ENCODE measurements at regions not wholly inside any gene's neighbourhood (a gene's known extent, or its start where the extent isn't known, plus 50 kb on each side); places are given as distances from the start of the nearest gene placed in this dataset.

GRCh38 chr4:156146571-156146970 is 192.9 kb upstream of the CTSO start:
- FAIRE-seq (no peak), DNase-seq (ENCODE audit: insufficient read length, low spot score) (no peak)
- TF ChIP-seq, protein P1, sequence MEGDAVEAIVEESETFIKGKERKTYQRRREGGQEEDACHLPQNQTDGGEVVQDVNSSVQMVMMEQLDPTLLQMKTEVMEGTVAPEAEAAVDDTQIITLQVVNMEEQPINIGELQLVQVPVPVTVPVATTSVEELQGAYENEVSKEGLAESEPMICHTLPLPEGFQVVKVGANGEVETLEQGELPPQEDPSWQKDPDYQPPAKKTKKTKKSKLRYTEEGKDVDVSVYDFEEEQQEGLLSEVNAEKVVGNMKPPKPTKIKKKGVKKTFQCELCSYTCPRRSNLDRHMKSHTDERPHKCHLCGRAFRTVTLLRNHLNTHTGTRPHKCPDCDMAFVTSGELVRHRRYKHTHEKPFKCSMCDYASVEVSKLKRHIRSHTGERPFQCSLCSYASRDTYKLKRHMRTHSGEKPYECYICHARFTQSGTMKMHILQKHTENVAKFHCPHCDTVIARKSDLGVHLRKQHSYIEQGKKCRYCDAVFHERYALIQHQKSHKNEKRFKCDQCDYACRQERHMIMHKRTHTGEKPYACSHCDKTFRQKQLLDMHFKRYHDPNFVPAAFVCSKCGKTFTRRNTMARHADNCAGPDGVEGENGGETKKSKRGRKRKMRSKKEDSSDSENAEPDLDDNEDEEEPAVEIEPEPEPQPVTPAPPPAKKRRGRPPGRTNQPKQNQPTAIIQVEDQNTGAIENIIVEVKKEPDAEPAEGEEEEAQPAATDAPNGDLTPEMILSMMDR (IDR thresholded peaks at IDR 0.05; ENCODE audit: insufficient read depth, missing control alignments), result no peak

DNA sequence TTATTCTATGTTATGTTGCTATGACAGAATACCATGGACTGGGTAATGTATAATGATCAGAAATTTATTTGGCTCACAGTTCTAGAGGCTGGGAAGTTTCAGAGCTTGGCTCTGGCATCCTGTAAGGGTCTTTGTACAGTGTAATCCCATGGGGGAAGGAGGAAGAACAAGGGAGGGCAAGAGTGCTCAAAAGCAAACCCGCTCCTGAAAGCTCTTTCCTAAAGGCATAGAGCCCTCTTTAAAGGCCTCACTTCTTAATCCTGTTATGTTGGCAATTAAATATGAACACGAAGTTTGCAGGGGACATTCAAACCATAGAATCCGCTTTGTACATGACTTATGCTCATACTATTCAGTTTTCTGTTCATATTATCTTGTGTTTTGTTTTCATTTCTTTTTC is 191.3 kb upstream of the CTSO start:
- no peak for DNase-seq (ENCODE audit: insufficient read length, low spot score)
- no peak for FAIRE-seq
- TF ChIP-seq, protein P1 (IDR thresholded peaks at IDR 0.05; ENCODE audit: insufficient read depth, missing control alignments), result no peak

- FAIRE-seq, result no peak
- TF ChIP-seq, protein P1 (IDR thresholded peaks at IDR 0.05; ENCODE audit: insufficient read depth, missing control alignments), result peak; percentile 0
- DNase-seq (ENCODE audit: insufficient read length, low spot score), result no peak
Observed at GRCh38 chr4:156138781-156139280, 185.2 kb upstream of the CTSO start.

- DNase-seq (ENCODE audit: insufficient read length, low spot score) (no peak), FAIRE-seq (no peak)
- TF ChIP-seq, protein P1 (IDR thresholded peaks at IDR 0.05; ENCODE audit: insufficient read depth, missing control alignments), result no peak
Observed at GRCh38 chr4:156137679-156138473, 184.2 kb upstream of the CTSO start.

DNA sequence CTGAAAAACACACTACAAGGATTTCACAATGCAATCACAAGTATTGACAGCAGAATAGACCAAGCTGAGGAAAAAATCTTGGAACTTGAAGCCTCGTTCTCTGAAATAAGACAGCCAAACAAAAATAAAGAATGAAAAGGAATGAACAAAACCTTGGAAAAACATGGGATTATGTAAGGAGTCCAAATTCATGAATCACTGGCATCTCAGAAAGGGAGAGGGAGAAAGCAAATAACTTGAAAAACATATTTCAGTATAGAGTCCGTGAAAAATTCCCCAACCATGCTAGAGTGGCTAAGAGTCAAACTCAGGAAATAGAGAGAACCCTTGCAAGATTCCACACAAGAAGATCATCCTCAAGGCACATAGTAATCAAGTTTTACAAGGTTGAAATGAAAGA is 178.5 kb upstream of the CTSO start:
- no peak for DNase-seq (ENCODE audit: insufficient read length, low spot score)
- TF ChIP-seq, protein P1 (IDR thresholded peaks at IDR 0.05; ENCODE audit: insufficient read depth, missing control alignments), result no peak
- no peak for FAIRE-seq

DNA sequence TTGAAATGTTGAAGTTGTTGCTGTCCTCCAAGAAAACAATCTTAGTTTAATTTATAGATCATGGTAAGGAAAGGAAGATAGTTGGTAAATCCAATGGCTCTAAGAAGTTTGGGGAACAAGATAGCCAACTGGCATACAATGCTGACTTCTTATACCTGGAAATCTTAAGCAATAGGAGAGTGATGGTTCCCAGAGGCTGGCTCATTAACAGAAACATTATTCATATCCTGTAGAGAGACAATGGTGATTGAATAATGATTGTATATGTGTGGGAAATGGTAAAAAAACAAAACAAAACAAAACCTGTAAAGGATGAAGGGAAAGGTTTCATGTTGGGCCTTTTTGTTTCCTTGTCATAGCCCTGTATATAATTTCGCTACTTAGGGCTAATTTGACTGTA is 174.9 kb upstream of the CTSO start:
- FAIRE-seq, result no peak
- no peak for DNase-seq (ENCODE audit: insufficient read length, low spot score)
- TF ChIP-seq, protein P1 (IDR thresholded peaks at IDR 0.05; ENCODE audit: insufficient read depth, missing control alignments), result no peak
